ENCODE measurements at regions not wholly inside any gene's neighbourhood (a gene's known extent, or its start where the extent isn't known, plus 50 kb on each side); places are given as distances from the start of the nearest gene placed in this dataset.

DNA sequence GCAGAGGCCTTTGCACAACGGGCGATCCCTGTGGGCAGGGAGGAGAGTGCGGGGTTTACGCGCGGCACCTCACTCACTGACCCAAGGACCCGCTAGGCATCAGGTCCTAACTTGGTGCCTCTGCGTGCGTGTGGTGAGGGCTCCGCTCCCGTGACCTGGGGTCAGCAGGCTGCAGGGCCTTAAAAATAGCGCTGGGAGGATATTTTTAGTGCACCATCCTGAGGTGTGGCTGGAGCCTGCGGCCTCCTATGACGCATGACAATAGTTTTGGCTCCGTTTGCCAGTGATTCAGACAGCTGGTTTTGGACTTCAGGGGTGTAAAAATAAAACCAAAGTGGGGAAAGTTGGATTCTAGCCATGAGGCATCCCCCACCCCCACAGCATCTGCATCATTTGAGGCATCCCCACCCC, 139.0 kb downstream of the FAM43A start:
- Histone ChIP-seq H4K20me1 (ENCODE audit: insufficient read depth, low read length, poor library complexity, severe bottlenecking) (no peaks in the 10 kb centered on the region), H3K4me1 (ENCODE audit: insufficient read depth, low read length, poor library complexity, severe bottlenecking) (no peaks in the 10 kb centered on the region), H3K36me3 (ENCODE audit: insufficient read depth, low read length) (no peaks in the 10 kb centered on the region), H3K9me2 (replicated peaks; ENCODE audit: low read depth, low read length) (no peaks in the 10 kb centered on the region), H3K79me2 (ENCODE audit: insufficient read depth, low read length) (no peaks in the 10 kb centered on the region), H3K27me3 (ENCODE audit: insufficient read depth, low read length, poor library complexity, severe bottlenecking) (no peaks in the 10 kb centered on the region), H3K9me3 (ENCODE audit: insufficient read depth, low read depth, low read length) (no peaks in the 10 kb centered on the region), H3F3A (ENCODE audit: low read depth) (no peaks in the 10 kb centered on the region), H3K9ac (ENCODE audit: low read depth, low read length, poor library complexity, severe bottlenecking) (no peak overlapping the region), H2AFZ (ENCODE audit: low read length) (no peak overlapping the region), H3K4me3 (ENCODE audit: low read length, poor library complexity, severe bottlenecking) (no peak overlapping the region), H3K4me2 (ENCODE audit: low read depth, low read length, poor library complexity, severe bottlenecking) (no peak overlapping the region)
- TF ChIP-seq, protein P1, sequence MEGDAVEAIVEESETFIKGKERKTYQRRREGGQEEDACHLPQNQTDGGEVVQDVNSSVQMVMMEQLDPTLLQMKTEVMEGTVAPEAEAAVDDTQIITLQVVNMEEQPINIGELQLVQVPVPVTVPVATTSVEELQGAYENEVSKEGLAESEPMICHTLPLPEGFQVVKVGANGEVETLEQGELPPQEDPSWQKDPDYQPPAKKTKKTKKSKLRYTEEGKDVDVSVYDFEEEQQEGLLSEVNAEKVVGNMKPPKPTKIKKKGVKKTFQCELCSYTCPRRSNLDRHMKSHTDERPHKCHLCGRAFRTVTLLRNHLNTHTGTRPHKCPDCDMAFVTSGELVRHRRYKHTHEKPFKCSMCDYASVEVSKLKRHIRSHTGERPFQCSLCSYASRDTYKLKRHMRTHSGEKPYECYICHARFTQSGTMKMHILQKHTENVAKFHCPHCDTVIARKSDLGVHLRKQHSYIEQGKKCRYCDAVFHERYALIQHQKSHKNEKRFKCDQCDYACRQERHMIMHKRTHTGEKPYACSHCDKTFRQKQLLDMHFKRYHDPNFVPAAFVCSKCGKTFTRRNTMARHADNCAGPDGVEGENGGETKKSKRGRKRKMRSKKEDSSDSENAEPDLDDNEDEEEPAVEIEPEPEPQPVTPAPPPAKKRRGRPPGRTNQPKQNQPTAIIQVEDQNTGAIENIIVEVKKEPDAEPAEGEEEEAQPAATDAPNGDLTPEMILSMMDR (conservative IDR thresholded peaks at IDR 0.05; ENCODE audit: low read length) = no peak
- TF ChIP-seq EZH2phosphoT487 (IDR thresholded peaks at IDR 0.05; ENCODE audit: borderline replicate concordance) = no peak

DNA sequence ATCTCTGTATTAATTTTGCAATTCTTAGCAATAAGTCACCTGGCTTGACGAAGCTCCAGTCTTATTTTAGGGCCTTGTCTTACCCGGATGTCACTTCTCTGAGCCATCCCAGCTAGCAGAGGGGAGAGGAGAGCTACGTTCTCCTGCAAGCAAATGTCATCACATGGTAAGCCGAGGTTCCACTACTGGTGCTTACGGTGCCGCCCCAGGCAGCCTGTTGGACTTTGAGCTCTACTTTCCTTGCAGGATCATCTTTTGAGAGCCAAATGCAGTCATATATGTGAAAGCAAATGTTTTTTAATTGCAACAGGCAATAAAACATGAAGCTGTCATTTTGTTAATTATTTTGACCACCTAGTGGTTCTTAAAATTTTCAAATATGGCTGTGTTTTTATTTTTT, 140.9 kb downstream of the FAM43A start:
- H2AFZ ChIP-seq (ENCODE audit: low read length) = no peak overlapping the region
- H3K4me2 ChIP-seq (ENCODE audit: low read depth, low read length, poor library complexity, severe bottlenecking) = no peak overlapping the region
- H3K9me3 ChIP-seq (ENCODE audit: insufficient read depth, low read depth, low read length) = no peaks in the 10 kb centered on the region
- no peaks in the 10 kb centered on the region for H3F3A ChIP-seq (ENCODE audit: low read depth)
- H3K36me3 ChIP-seq (ENCODE audit: insufficient read depth, low read length) = no peaks in the 10 kb centered on the region
- no peak overlapping the region for H3K4me3 ChIP-seq (ENCODE audit: low read length, poor library complexity, severe bottlenecking)
- no peaks in the 10 kb centered on the region for H3K27me3 ChIP-seq (ENCODE audit: insufficient read depth, low read length, poor library complexity, severe bottlenecking)
- H3K4me1 ChIP-seq (ENCODE audit: insufficient read depth, low read length, poor library complexity, severe bottlenecking) = no peaks in the 10 kb centered on the region
- no peaks in the 10 kb centered on the region for H3K79me2 ChIP-seq (ENCODE audit: insufficient read depth, low read length)
- TF ChIP-seq, protein P1 (conservative IDR thresholded peaks at IDR 0.05; ENCODE audit: low read length) = no peak
- no peak for TF ChIP-seq EZH2phosphoT487 (IDR thresholded peaks at IDR 0.05; ENCODE audit: borderline replicate concordance)
- H3K9me2 ChIP-seq (replicated peaks; ENCODE audit: low read depth, low read length) = no peaks in the 10 kb centered on the region
- no peaks in the 10 kb centered on the region for H4K20me1 ChIP-seq (ENCODE audit: insufficient read depth, low read length, poor library complexity, severe bottlenecking)
- H3K9ac ChIP-seq (ENCODE audit: low read depth, low read length, poor library complexity, severe bottlenecking) = no peak overlapping the region

DNA sequence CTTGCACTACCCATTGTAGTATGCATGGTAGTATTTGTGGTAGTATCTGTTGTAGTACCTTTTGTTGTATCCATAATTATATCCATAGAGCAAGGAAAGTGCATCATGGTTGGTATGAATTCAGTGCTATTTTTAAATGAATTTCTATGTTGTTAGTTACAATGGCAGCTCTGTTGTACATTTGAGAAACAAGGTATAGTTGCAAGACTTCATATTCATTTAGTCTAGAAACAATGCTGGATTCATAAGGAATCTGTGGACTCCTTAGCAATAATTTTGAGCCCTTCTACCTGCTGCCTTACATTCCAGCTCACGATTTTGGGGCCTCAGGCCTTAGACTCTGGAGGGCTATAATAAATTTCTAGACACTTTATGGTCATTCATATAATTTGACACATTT, 141.8 kb downstream of the FAM43A start:
- no peak overlapping the region for H3K9ac ChIP-seq (ENCODE audit: low read depth, low read length, poor library complexity, severe bottlenecking)
- H4K20me1 ChIP-seq (ENCODE audit: insufficient read depth, low read length, poor library complexity, severe bottlenecking) = no peaks in the 10 kb centered on the region
- H3F3A ChIP-seq (ENCODE audit: low read depth) = no peaks in the 10 kb centered on the region
- H3K27me3 ChIP-seq (ENCODE audit: insufficient read depth, low read length, poor library complexity, severe bottlenecking) = no peaks in the 10 kb centered on the region
- H3K4me2 ChIP-seq (ENCODE audit: low read depth, low read length, poor library complexity, severe bottlenecking) = no peak overlapping the region
- no peak overlapping the region for H2AFZ ChIP-seq (ENCODE audit: low read length)
- H3K79me2 ChIP-seq (ENCODE audit: insufficient read depth, low read length) = no peaks in the 10 kb centered on the region
- no peaks in the 10 kb centered on the region for H3K4me1 ChIP-seq (ENCODE audit: insufficient read depth, low read length, poor library complexity, severe bottlenecking)
- no peaks in the 10 kb centered on the region for H3K9me3 ChIP-seq (ENCODE audit: insufficient read depth, low read depth, low read length)
- no peaks in the 10 kb centered on the region for H3K9me2 ChIP-seq (replicated peaks; ENCODE audit: low read depth, low read length)
- H3K4me3 ChIP-seq (ENCODE audit: low read length, poor library complexity, severe bottlenecking) = no peak overlapping the region
- TF ChIP-seq, protein P1 (conservative IDR thresholded peaks at IDR 0.05; ENCODE audit: low read length) = no peak
- no peak for TF ChIP-seq EZH2phosphoT487 (IDR thresholded peaks at IDR 0.05; ENCODE audit: borderline replicate concordance)
- no peaks in the 10 kb centered on the region for H3K36me3 ChIP-seq (ENCODE audit: insufficient read depth, low read length)

All from Loucy (cell line).